HCT116 (cell line): ENCODE measurements at regions not wholly inside any gene's neighbourhood (a gene's known extent, or its start where the extent isn't known, plus 50 kb on each side); places are given as distances from the start of the nearest gene placed in this dataset.
"Not testable (repeated sequence)": the region's sequence is repeated elsewhere in the genome, so short reads cannot be mapped to it uniquely, and the experiment has no call there.

Experiments
- ATAC-seq: fragments of 200-7000 bp; cut with Tn5 transposase; 2 replicates; pipeline ENCODE4 v1.9.1; 2020; ENCODE audit warnings: mild to moderate bottlenecking, moderate library complexity
- BruUV-seq: library from RNA; stranded (reverse); fragments of 400-500 nt; replicated peaks from 2 replicates; lab custom pipeline; 2021; lab: Mats Ljungman, UMichigan
- CTCF ChIA-PET: fragments of 300-600 bp; sonication (Branson Sonifier 250); formaldehyde crosslinking; loops from one replicate; lab custom pipeline; 2021; ENCODE audit warnings: antibody characterized with exemption; lab: Charles Lee
- POLR2A ChIA-PET: fragments of 300-600, 350-600 bp; sonication (Branson Sonifier 250); formaldehyde crosslinking; loops from one replicate; lab custom pipeline; 2021; ENCODE audit warnings: antibody characterized with exemption; lab: Charles Lee
- RAD21 ChIA-PET, 2 experiments: fragments of 300-600 bp; sonication (Branson Sonifier 250); formaldehyde crosslinking; loops; one replicate each; lab custom pipeline; 2023; ENCODE audit warnings: low total read pairs in 2 of 2; ENCODE audit not compliant: uncharacterized antibody in 2 of 2, unreplicated experiment in 2 of 2, low non-redundant PET in 1 of 2; lab: Charles Lee
- DNase-seq: peaks from one replicate; pipeline ENCODE4 v3.0.0-alpha.2; 2010; ENCODE audit warnings: low read depth, low spot score
- H2AFZ ChIP-seq: fragments of 200-600 bp; shearing (Covaris generic), sonication (generic); 2 replicates; pipeline ENCODE4 v1.6.1; 2017; ENCODE audit warnings: low read depth, mixed run types, mixed read lengths, antibody characterized with exemption, low read length; ENCODE audit not compliant: poor library complexity, severe bottlenecking
- H3K27ac ChIP-seq: 2 replicates; pipeline ENCODE4 v1.5.1; 2012; ENCODE audit warnings: low read depth, low read length
- H3K27me3 ChIP-seq: fragments of 200-600 bp; sonication (generic); 2 replicates; pipeline ENCODE4 v1.6.1; 2016; ENCODE audit warnings: mixed run types, low read length, mixed read lengths; ENCODE audit not compliant: insufficient read depth
- H3K36me3 ChIP-seq, 2 experiments: fragments of 200-500 bp in 1 of 2; fragments of 200-600 bp in 1 of 2; sonication (Bioruptor generic) in 1 of 2; sonication (generic) in 1 of 2; 2 replicates each; pipeline versions ENCODE4 v1.5.1 to v1.6.1; 2014 to 2016; ENCODE audit warnings: low read length in 2 of 2, inconsistent platforms in 1 of 2, mixed read lengths in 1 of 2, mixed run types in 1 of 2; ENCODE audit not compliant: insufficient read depth in 2 of 2, control insufficient read depth in 1 of 2
- H3K4me1 ChIP-seq, 2 experiments: fragments of 200-600 bp in 1 of 2; sonication (generic) in 1 of 2; 2 replicates each; pipeline versions ENCODE4 v1.5.1 to v1.6.1; 2012 to 2017; ENCODE audit warnings: low read length in 2 of 2, inconsistent platforms in 1 of 2, mild to moderate bottlenecking in 1 of 2, mixed read lengths in 1 of 2, mixed run types in 1 of 2, moderate library complexity in 1 of 2; ENCODE audit not compliant: insufficient read depth in 2 of 2, control insufficient read depth in 1 of 2
- H3K4me2 ChIP-seq: fragments of 200-600 bp; sonication (generic); 2 replicates; pipeline ENCODE4 v1.6.1; 2017; ENCODE audit warnings: mixed run types, low read length, mixed read lengths
- H3K4me3 ChIP-seq, 2 experiments: fragments of 200-600 bp in 1 of 2; sonication (generic) in 1 of 2; replicated peaks in 1 of 2; 2 replicates each; pipeline ENCODE4 v1.5.1; 2011 to 2016; ENCODE audit warnings: low read length in 2 of 2, control low read depth in 1 of 2, low read depth in 1 of 2, mild to moderate bottlenecking in 1 of 2, mixed read lengths in 1 of 2, mixed run types in 1 of 2
- H3K79me2 ChIP-seq: fragments of 200-600 bp; sonication (generic); 2 replicates; pipeline ENCODE4 v1.6.1; 2017; ENCODE audit warnings: mild to moderate bottlenecking, mixed run types, low read length, moderate library complexity, mixed read lengths; ENCODE audit not compliant: insufficient read depth
- H3K9ac ChIP-seq: fragments of 200-600 bp; sonication (generic); 2 replicates; pipeline ENCODE4 v1.6.1; 2016; ENCODE audit warnings: low read length, mixed read lengths
- H3K9me2 ChIP-seq: fragments of 200-600 bp; sonication (generic), shearing (Covaris generic); 2 replicates; pipeline ENCODE4 v1.6.1; 2017; ENCODE audit warnings: mixed run types, mild to moderate bottlenecking, moderate library complexity; ENCODE audit not compliant: insufficient read depth
- H3K9me3 ChIP-seq, 2 experiments: fragments of 200-500 bp in 1 of 2; fragments of 200-600 bp in 1 of 2; sonication (Bioruptor generic) in 1 of 2; sonication (generic) in 1 of 2; 2 replicates each; pipeline ENCODE4 v1.6.1; 2014 to 2017; ENCODE audit warnings: low read length in 2 of 2, mixed read lengths in 2 of 2, inconsistent platforms in 1 of 2, low read depth in 1 of 2, mild to moderate bottlenecking in 1 of 2, mixed run types in 1 of 2, moderate library complexity in 1 of 2; ENCODE audit not compliant: control insufficient read depth in 1 of 2, insufficient read depth in 1 of 2
- H4K20me1 ChIP-seq: fragments of 200-600 bp; sonication (generic), shearing (Covaris generic); 2 replicates; pipeline ENCODE4 v1.6.1; 2017; ENCODE audit warnings: mixed run types, mild to moderate bottlenecking, moderate library complexity; ENCODE audit not compliant: insufficient read depth
- CBX3 ChIP-seq: IDR thresholded peaks from 2 replicates; pipeline ENCODE4 v1.6.1; 2012; ENCODE audit warnings: low read depth
- CEBPB ChIP-seq: IDR thresholded peaks from 2 replicates; pipeline ENCODE4 v1.6.1; 2012; ENCODE audit warnings: low read depth
- EGR1 ChIP-seq: IDR thresholded peaks from 2 replicates; pipeline ENCODE4 v1.6.1; 2012; ENCODE audit warnings: low read depth
- ELF1 ChIP-seq: IDR thresholded peaks from 2 replicates; pipeline ENCODE4 v1.6.1; 2012; ENCODE audit warnings: low read depth, borderline replicate concordance
- POLR2A ChIP-seq: IDR thresholded peaks from 2 replicates; pipeline ENCODE4 v1.7.0; 2011; ENCODE audit warnings: borderline replicate concordance; ENCODE audit not compliant: insufficient read depth, insufficient read length; ENCODE audit errors: extremely low read depth
- RAD21 ChIP-seq: IDR thresholded peaks from 2 replicates; pipeline ENCODE4 v1.6.1; 2012; ENCODE audit warnings: low read depth, mild to moderate bottlenecking
- REST ChIP-seq: IDR thresholded peaks from 2 replicates; pipeline ENCODE4 v1.6.1; 2012; ENCODE audit warnings: low read depth
- SIN3A ChIP-seq: IDR thresholded peaks from 2 replicates; pipeline ENCODE4 v1.6.1; 2012; ENCODE audit warnings: low read depth
- intact Hi-C: fragments of 100-400 bp; cut with micrococcal nuclease; formaldehyde crosslinking; loops from 2 replicates; pipeline ENCODE4 v1.10.0; 2022

- no peaks in the 10 kb centered on the region for H3K27me3 ChIP-seq
- H3K9me2 ChIP-seq, result no peaks in the 10 kb centered on the region
- intact Hi-C loops, result no loop called here
- H2AFZ ChIP-seq, result no peak overlapping the region
- DNase-seq, result no peak
- H3K36me3 ChIP-seq, result 0 out of 4 replicates have a peak, but pooled peaks cover 0 to under 1% of the 10 kb centered on the region in 2 experiments
- RAD21 ChIA-PET, result no interaction called here
- H3K79me2 ChIP-seq, result peaks cover 59% of the 10 kb centered on the region
- TF ChIP-seq POLR2A, result no peak
- no peak for TF ChIP-seq CBX3
- no peak for TF ChIP-seq CEBPB
- no peak for TF ChIP-seq EGR1
- no peak for TF ChIP-seq ELF1
- TF ChIP-seq REST, result no peak
- TF ChIP-seq SIN3A, result no peak
- no peak for TF ChIP-seq RAD21
- TF ChIP-seq, all 23 proteins: peak for 0
- no peaks in the 10 kb centered on the region for H3K9me3 ChIP-seq
- ChIA-PET CTCF (no interaction called here), POLR2A (no interaction called here)
- no peak overlapping the region for H3K27ac ChIP-seq
- H4K20me1 ChIP-seq, result no peaks in the 10 kb centered on the region
- no TSS peak for BruUV-seq
- ATAC-seq, result no peak
- peaks cover 13 to 41% of the 10 kb centered on the region in 2 experiments for H3K4me1 ChIP-seq
- H3K4me2 ChIP-seq, result no peak overlapping the region
- no peak overlapping the region for H3K4me3 ChIP-seq
- H3K9ac ChIP-seq, result no peak overlapping the region
These were observed 76.5 kb downstream of the C9orf152 start for GRCh38 chr9:110131499-110131898.

GRCh38 chr9:110132531-110132930, 75.4 kb downstream of the C9orf152 start:
- not testable (repeated sequence) for H3K27me3 ChIP-seq

More at GRCh38 chr9:110132531-110132930, 75.4 kb downstream of the C9orf152 start:
- Histone ChIP-seq H3K79me2 (peaks cover 50% of the 10 kb centered on the region), H3K4me2 (peak overlapping the region; percentile 61), H3K4me1 (peaks cover 13 to 41% of the 10 kb centered on the region in 2 experiments)
- DNase-seq, POLR2A ChIA-PET, H3K9ac ChIP-seq, H3K9me3 ChIP-seq, H4K20me1 ChIP-seq, H3K27ac ChIP-seq, ATAC-seq, H2AFZ ChIP-seq, H3K4me3 ChIP-seq, H3K36me3 ChIP-seq, BruUV-seq, RAD21 ChIA-PET, intact Hi-C loops, H3K9me2 ChIP-seq: not testable (repeated sequence)
- CTCF ChIA-PET, result interaction anchor here (1.6 kb wide), 1 partner anchor 10 kb away, joined by 4 read pairs; no protein-coding TSS in a partner anchor
